GM19324 (cell line): ENCODE measurements at regions not wholly inside any gene's neighbourhood (a gene's known extent, or its start where the extent isn't known, plus 50 kb on each side); places are given as distances from the start of the nearest gene placed in this dataset.

Experiments used
- ATAC-seq: cut with Tn5 transposase; IDR thresholded peaks from one replicate; pipeline ENCODE4 v1.9.1; 2021; ENCODE audit warnings: mild to moderate bottlenecking, moderate library complexity; ENCODE audit not compliant: unreplicated experiment, low FRiP score

- ATAC-seq, result no peak
Observed at GRCh38 chr11:81159900-81160299, 1573.8 kb downstream of the FAM181B start.

- ATAC-seq, result no peak
Observed at GRCh38 chr11:81135570-81135969, 1598.1 kb downstream of the FAM181B start.

- no peak for ATAC-seq
Observed at GRCh38 chr11:81129618-81130017, 1604.0 kb downstream of the FAM181B start.

- ATAC-seq, result no peak
Observed at GRCh38 chr11:81112718-81113117, 1620.9 kb downstream of the FAM181B start.

GRCh38 chr11:81104051-81104450 lies 1629.6 kb downstream of the FAM181B start:
- ATAC-seq, result no peak

GRCh38 chr11:81098471-81098870 lies 1635.2 kb downstream of the FAM181B start:
- ATAC-seq, result no peak

- ATAC-seq, result no peak
Observed at GRCh38 chr11:81092522-81092921, 1641.1 kb downstream of the FAM181B start.

GRCh38 chr11:81089242-81089641 lies 1644.4 kb downstream of the FAM181B start:
- ATAC-seq, result no peak

GRCh38 chr11:81080476-81080875 lies 1639.6 kb upstream of the TENM4 start:
- no peak for ATAC-seq

- no peak for ATAC-seq
Observed at GRCh38 chr11:81072273-81072672, 1631.4 kb upstream of the TENM4 start.

- no peak for ATAC-seq
Observed at GRCh38 chr11:81071606-81072005, 1630.8 kb upstream of the TENM4 start.

GRCh38 chr11:81070948-81071347 lies 1630.1 kb upstream of the TENM4 start:
- peak; percentile 51 for ATAC-seq

GRCh38 chr11:81059356-81059755 lies 1618.5 kb upstream of the TENM4 start:
- no peak for ATAC-seq

- ATAC-seq, result no peak
Observed at GRCh38 chr11:81052344-81053158, 1611.7 kb upstream of the TENM4 start.

GRCh38 chr11:81039916-81040524 lies 1599.2 kb upstream of the TENM4 start:
- no peak for ATAC-seq

- no peak for ATAC-seq
Observed at GRCh38 chr11:81036168-81036870, 1595.5 kb upstream of the TENM4 start.

- no peak for ATAC-seq
Observed at GRCh38 chr11:81033779-81034540, 1593.1 kb upstream of the TENM4 start.

- ATAC-seq, result no peak
Observed at GRCh38 chr11:81032906-81033305, 1592.1 kb upstream of the TENM4 start.

GRCh38 chr11:81030186-81030585 lies 1589.4 kb upstream of the TENM4 start:
- no peak for ATAC-seq

- ATAC-seq, result no peak
Observed at GRCh38 chr11:81026032-81026431, 1585.2 kb upstream of the TENM4 start.

- ATAC-seq, result no peak
Observed at GRCh38 chr11:81022057-81022456, 1581.2 kb upstream of the TENM4 start.
